GM12891 (cell line): ENCODE measurements at regions not wholly inside any gene's neighbourhood (a gene's known extent, or its start where the extent isn't known, plus 50 kb on each side); places are given as distances from the start of the nearest gene placed in this dataset.

Source experiments
- DNase-seq: peaks from one replicate; pipeline ENCODE4 v3.0.0; 2011; ENCODE audit warnings: low spot score; ENCODE audit not compliant: insufficient read length
- FAIRE-seq: peaks from 2 replicates; lab custom pipeline; 2011; peaks lifted over from hg19 to GRCh38; lab: Jason Lieb, UNC
- PAX5 ChIP-seq: IDR thresholded peaks from 2 replicates; pipeline ENCODE4 v1.6.1; 2011; ENCODE audit warnings: low read length, moderate library complexity, mild to moderate bottlenecking; ENCODE audit not compliant: insufficient read depth, severe bottlenecking
- POLR2A ChIP-seq: IDR thresholded peaks from 2 replicates; pipeline ENCODE4 v1.6.1; 2011; ENCODE audit warnings: low read depth, low read length, control low read depth
- POLR2AphosphoS5 ChIP-seq: IDR thresholded peaks from 2 replicates; pipeline ENCODE4 v1.6.1; 2011; ENCODE audit warnings: low read depth, low read length, control low read depth
- POU2F2 ChIP-seq: IDR thresholded peaks from 2 replicates; pipeline ENCODE4 v1.6.1; 2011; ENCODE audit warnings: low read depth, mild to moderate bottlenecking, control low read depth, low read length, moderate library complexity
- SPI1 ChIP-seq: IDR thresholded peaks from 2 replicates; pipeline ENCODE4 v1.6.1; 2011; ENCODE audit warnings: low read depth, low read length, control low read depth
- TAF1 ChIP-seq: IDR thresholded peaks from 2 replicates; pipeline ENCODE4 v1.6.1; 2011; ENCODE audit warnings: low read depth, low read length, control low read depth

DNA sequence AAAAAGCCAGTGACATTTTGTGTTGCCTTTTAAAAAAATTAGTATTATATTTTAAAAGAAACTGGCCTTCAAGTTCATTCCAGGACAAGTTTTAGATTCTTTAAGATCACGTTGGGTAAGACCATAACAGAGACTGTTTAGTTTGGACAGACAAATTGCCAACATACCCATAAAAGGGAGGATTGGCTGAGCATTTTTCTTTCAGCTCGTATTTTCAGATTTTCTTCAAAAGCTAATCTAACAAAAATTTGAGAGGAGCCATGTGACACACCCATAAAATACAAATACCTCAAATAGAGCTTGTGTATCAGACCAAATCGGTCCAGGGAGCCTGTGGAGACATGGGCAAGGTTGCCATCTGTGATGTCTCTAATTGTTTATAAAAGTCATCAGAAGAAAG, 74.6 kb upstream of the C1QTNF7 start:
- TF ChIP-seq POLR2A (no peak), POLR2AphosphoS5 (no peak), TAF1 (no peak), PAX5 (no peak), POU2F2 (no peak), SPI1 (no peak)
- FAIRE-seq (no peak), DNase-seq (no peak)

GRCh38 chr4:15354371-15355297, 73.2 kb upstream of the C1QTNF7 start:
- TF ChIP-seq POLR2AphosphoS5, result no peak
- TF ChIP-seq SPI1, result no peak
- no peak for TF ChIP-seq PAX5
- TF ChIP-seq TAF1, result no peak
- TF ChIP-seq POU2F2, result no peak
- TF ChIP-seq POLR2A, result no peak
- FAIRE-seq, result no peak
- DNase-seq, result no peak

DNA sequence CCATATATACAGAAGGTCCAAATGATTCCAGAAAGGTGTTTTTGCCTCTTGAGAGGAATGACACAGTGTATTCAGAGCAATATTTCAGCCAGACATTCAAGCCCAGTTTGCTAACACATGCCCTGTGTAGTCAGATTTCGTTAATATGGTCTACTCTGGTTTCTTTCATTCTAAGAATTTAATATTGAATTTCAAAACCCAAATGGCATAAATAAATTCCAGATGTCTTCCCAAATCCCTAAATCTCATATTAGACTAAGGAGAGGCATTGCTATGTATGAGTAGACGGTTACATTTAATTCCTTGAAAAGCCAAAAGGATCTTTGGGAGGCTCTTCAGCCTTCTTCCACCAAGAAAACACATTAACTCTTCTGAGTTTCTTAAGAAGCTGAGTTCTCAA, 66.3 kb upstream of the C1QTNF7 start:
- FAIRE-seq (no peak), DNase-seq (no peak)
- no peak for TF ChIP-seq POU2F2

GRCh38 chr4:15362541-15362940, 65.3 kb upstream of the C1QTNF7 start:
- FAIRE-seq, result no peak
- TF ChIP-seq POLR2AphosphoS5 (no peak), POLR2A (no peak), POU2F2 (no peak), SPI1 (no peak), TAF1 (no peak), PAX5 (no peak)

GRCh38 chr4:15364183-15364582, 63.6 kb upstream of the C1QTNF7 start:
- TF ChIP-seq TAF1 (no peak), PAX5 (no peak), POLR2A (no peak), SPI1 (no peak), POLR2AphosphoS5 (no peak), POU2F2 (no peak)
- DNase-seq, result no peak
- FAIRE-seq, result no peak

More at GRCh38 chr4:15362541-15362940, 65.3 kb upstream of the C1QTNF7 start:
- no peak for DNase-seq

GRCh38 chr4:15365641-15366040, 62.2 kb upstream of the C1QTNF7 start:
- DNase-seq (no peak), FAIRE-seq (no peak)
- TF ChIP-seq TAF1 (no peak), POU2F2 (no peak)

GRCh38 chr4:15366721-15367120, 61.1 kb upstream of the C1QTNF7 start:
- TF ChIP-seq POLR2A (no peak), POLR2AphosphoS5 (no peak), SPI1 (no peak), PAX5 (no peak), POU2F2 (no peak), TAF1 (no peak)
- FAIRE-seq, result no peak
- no peak for DNase-seq

- DNase-seq (no peak), FAIRE-seq (no peak)
- TF ChIP-seq SPI1 (no peak), TAF1 (no peak), POLR2A (no peak), PAX5 (no peak), POLR2AphosphoS5 (no peak), POU2F2 (no peak)
Measured at GRCh38 chr4:15368856-15369255, 59.0 kb upstream of the C1QTNF7 start.

DNA sequence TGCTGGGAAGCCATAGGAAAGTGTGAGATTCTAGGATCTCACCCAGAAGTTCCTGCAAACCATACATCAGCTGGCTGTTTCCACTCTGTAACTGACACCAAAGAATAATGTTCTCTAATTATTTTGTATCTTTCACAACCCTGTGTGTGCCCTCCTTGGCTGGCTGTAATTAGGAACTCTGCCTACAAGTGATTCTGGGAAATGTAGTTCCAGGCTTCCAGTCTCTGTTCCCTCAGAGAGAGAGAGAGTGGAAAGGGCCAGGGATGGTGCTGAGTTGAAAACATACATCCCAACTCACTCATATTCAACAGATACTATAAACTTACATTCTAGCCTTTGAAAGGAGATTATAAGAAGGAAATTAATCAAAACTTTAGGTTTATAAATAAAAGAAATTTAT, 57.5 kb upstream of the C1QTNF7 start:
- TF ChIP-seq POLR2A (no peak), SPI1 (no peak), POU2F2 (no peak), TAF1 (no peak), POLR2AphosphoS5 (no peak), PAX5 (no peak)
- FAIRE-seq, result no peak
- DNase-seq, result no peak

GRCh38 chr4:15373363-15373762, 54.5 kb upstream of the C1QTNF7 start:
- FAIRE-seq, result no peak
- TF ChIP-seq POLR2AphosphoS5, result no peak
- no peak for TF ChIP-seq SPI1
- TF ChIP-seq PAX5, result no peak
- TF ChIP-seq TAF1, result no peak
- TF ChIP-seq POLR2A, result no peak
- TF ChIP-seq POU2F2, result no peak
- DNase-seq, result no peak
